ENCODE measurements at regions not wholly inside any gene's neighbourhood (a gene's known extent, or its start where the extent isn't known, plus 50 kb on each side); places are given as distances from the start of the nearest gene placed in this dataset.

DNA sequence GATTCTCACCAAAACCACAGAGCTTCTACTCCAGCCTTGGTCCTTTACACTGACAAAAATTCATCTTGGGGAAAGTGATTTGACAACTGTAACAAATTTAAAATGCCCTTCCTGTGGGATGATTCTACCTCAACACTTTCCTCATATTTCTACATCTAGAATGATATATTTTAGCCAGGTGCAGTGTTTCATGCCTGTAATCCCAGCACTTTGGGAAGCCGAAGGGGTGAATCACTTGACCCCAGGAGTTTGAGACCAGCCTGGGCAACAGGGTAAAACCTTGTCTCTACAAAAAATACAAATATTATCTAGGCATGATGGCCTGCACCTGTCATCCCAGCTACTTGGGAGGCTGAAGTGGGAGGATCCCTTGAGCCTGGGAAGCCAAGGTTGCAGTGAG lies 408.6 kb downstream of the CDH7 start:
- TF ChIP-seq, protein P1, sequence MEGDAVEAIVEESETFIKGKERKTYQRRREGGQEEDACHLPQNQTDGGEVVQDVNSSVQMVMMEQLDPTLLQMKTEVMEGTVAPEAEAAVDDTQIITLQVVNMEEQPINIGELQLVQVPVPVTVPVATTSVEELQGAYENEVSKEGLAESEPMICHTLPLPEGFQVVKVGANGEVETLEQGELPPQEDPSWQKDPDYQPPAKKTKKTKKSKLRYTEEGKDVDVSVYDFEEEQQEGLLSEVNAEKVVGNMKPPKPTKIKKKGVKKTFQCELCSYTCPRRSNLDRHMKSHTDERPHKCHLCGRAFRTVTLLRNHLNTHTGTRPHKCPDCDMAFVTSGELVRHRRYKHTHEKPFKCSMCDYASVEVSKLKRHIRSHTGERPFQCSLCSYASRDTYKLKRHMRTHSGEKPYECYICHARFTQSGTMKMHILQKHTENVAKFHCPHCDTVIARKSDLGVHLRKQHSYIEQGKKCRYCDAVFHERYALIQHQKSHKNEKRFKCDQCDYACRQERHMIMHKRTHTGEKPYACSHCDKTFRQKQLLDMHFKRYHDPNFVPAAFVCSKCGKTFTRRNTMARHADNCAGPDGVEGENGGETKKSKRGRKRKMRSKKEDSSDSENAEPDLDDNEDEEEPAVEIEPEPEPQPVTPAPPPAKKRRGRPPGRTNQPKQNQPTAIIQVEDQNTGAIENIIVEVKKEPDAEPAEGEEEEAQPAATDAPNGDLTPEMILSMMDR (IDR thresholded peaks at IDR 0.05 in 8 of 11, conservative IDR thresholded peaks at IDR 0.05 in 3 of 11): no peak
- TF ChIP-seq POLR2A (IDR thresholded peaks at IDR 0.05): no peak
- no peak for TF ChIP-seq POLR2AphosphoS5 (IDR thresholded peaks at IDR 0.05)
